ENCODE measurements at regions not wholly inside any gene's neighbourhood (a gene's known extent, or its start where the extent isn't known, plus 50 kb on each side); places are given as distances from the start of the nearest gene placed in this dataset.

GRCh38 chr5:60494635-60495034 is 205.3 kb downstream of the DEPDC1B start:
- TF ChIP-seq POLR2AphosphoS5 (IDR thresholded peaks at IDR 0.05) (no peak), CTCF (IDR thresholded peaks at IDR 0.05) (no peak), POLR2A (IDR thresholded peaks at IDR 0.05) (no peak)
